ENCODE measurements at regions not wholly inside any gene's neighbourhood (a gene's known extent, or its start where the extent isn't known, plus 50 kb on each side); places are given as distances from the start of the nearest gene placed in this dataset.

DNA sequence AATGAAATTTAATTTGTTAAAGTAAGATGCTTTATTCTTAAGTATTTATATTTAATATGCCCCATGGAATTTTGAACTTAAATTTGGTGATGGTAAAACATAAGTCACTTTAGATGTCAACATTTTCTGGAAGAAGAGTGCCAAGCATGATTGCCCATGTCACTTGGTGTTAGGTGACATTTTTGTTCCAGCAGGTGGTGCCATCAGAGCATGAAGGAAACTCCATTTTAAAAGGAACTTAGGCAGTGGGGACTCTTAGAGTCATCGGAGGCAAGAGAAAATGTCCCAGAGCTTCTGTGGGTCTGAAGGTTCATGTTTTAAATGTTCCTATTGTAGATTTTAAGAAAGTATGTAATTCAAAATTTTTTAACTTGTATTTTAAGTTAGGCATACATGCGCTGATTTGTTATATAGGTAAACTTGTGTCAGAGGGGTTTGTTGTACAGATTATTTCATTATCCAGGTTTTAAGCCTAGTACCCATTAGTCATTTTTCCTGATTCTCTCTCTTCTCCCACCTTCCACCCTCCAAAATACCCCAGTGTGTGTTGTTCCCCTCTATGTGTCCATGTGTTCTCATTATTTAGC, 789.3 kb downstream of the SEMA5A start:
- peak; percentile 64 for DNase-seq (ENCODE audit: low read depth)
- no peak overlapping the region for H3K4me3 ChIP-seq (ENCODE audit: low read length)

GRCh38 chr5:8765886-8766285, 780.0 kb downstream of the SEMA5A start:
- no peak for DNase-seq (ENCODE audit: low read depth)
- H3K36me3 ChIP-seq (ENCODE audit: control insufficient read depth, insufficient read depth, low read length, severe bottlenecking): no peaks in the 10 kb centered on the region
- H3K27me3 ChIP-seq (replicated peaks; ENCODE audit: control insufficient read depth, insufficient read depth, low read length): no peaks in the 10 kb centered on the region
- H3K4me1 ChIP-seq (ENCODE audit: control insufficient read depth, insufficient read depth, low read length): no peaks in the 10 kb centered on the region
- no peaks in the 10 kb centered on the region for H3K9me3 ChIP-seq (ENCODE audit: control insufficient read depth, low read length)
- H3K9ac ChIP-seq (ENCODE audit: low read length): no peak overlapping the region
- no peak overlapping the region for H3K4me3 ChIP-seq (ENCODE audit: low read length)

More for the DNA sequence above, 789.3 kb downstream of the SEMA5A start:
- no peaks in the 10 kb centered on the region for H3K36me3 ChIP-seq (ENCODE audit: control insufficient read depth, insufficient read depth, low read length, severe bottlenecking)
- no peaks in the 10 kb centered on the region for H3K4me1 ChIP-seq (ENCODE audit: control insufficient read depth, insufficient read depth, low read length)
- peaks cover 3% of the 10 kb centered on the region for H3K9me3 ChIP-seq (ENCODE audit: control insufficient read depth, low read length)
- no peaks in the 10 kb centered on the region for H3K27me3 ChIP-seq (replicated peaks; ENCODE audit: control insufficient read depth, insufficient read depth, low read length)
- no peak overlapping the region for H3K9ac ChIP-seq (ENCODE audit: low read length)

DNA sequence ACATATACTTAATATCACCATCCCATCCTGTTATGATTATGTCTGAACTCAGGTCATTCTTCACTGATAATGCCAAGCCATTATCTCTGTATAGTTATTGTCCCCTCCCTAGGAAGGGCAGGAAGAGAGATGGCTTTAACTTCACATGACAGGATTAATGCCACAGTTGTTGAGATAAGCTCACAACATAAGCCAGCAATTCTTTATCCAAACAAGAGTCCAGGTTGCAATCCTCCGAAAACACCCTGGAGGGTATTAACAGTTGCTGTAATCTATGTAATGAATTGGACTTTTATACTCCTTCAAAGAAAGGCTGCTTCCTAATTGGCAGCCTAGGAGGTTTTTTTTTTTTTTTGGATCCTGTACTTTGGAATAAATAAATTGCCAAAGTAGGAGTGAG, 779.4 kb downstream of the SEMA5A start:
- no peak for DNase-seq (ENCODE audit: low read depth)
- no peaks in the 10 kb centered on the region for H3K27me3 ChIP-seq (replicated peaks; ENCODE audit: control insufficient read depth, insufficient read depth, low read length)

GRCh38 chr5:8767111-8767510, 778.8 kb downstream of the SEMA5A start:
- no peak for DNase-seq (ENCODE audit: low read depth)
- no peaks in the 10 kb centered on the region for H3K36me3 ChIP-seq (ENCODE audit: control insufficient read depth, insufficient read depth, low read length, severe bottlenecking)
- no peaks in the 10 kb centered on the region for H3K9me3 ChIP-seq (ENCODE audit: control insufficient read depth, low read length)
- H3K4me1 ChIP-seq (ENCODE audit: control insufficient read depth, insufficient read depth, low read length): no peaks in the 10 kb centered on the region
- H3K9ac ChIP-seq (ENCODE audit: low read length): no peak overlapping the region
- no peak overlapping the region for H3K4me3 ChIP-seq (ENCODE audit: low read length)
- H3K27me3 ChIP-seq (replicated peaks; ENCODE audit: control insufficient read depth, insufficient read depth, low read length): peaks cover 2% of the 10 kb centered on the region

More for the DNA sequence above, 779.4 kb downstream of the SEMA5A start:
- no peaks in the 10 kb centered on the region for H3K36me3 ChIP-seq (ENCODE audit: control insufficient read depth, insufficient read depth, low read length, severe bottlenecking)
- no peaks in the 10 kb centered on the region for H3K9me3 ChIP-seq (ENCODE audit: control insufficient read depth, low read length)
- H3K4me3 ChIP-seq (ENCODE audit: low read length): no peak overlapping the region
- H3K9ac ChIP-seq (ENCODE audit: low read length): no peak overlapping the region
- H3K4me1 ChIP-seq (ENCODE audit: control insufficient read depth, insufficient read depth, low read length): no peaks in the 10 kb centered on the region

DNA sequence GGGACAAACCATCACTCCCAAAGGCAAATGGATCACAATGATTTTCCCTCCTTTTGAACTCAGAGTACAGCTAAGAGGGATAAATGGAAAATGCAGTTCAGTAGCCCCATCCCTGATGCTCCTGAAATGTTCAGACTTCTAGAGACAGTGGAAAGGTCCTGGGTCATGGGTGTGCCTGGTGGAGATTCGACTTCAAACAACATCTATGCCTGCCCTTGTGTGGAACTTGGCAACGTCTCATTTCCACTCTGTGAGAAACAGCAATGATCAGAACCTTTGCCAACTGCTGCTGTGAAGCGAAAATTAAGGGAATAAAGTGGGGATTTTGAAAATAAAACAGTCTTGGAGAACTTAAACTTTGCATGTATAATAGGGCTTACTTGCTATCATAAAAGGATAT, 778.1 kb downstream of the SEMA5A start:
- Histone ChIP-seq H3K36me3 (ENCODE audit: control insufficient read depth, insufficient read depth, low read length, severe bottlenecking) (no peaks in the 10 kb centered on the region), H3K9me3 (ENCODE audit: control insufficient read depth, low read length) (no peaks in the 10 kb centered on the region), H3K4me3 (ENCODE audit: low read length) (no peak overlapping the region), H3K27me3 (replicated peaks; ENCODE audit: control insufficient read depth, insufficient read depth, low read length) (peaks cover 4% of the 10 kb centered on the region), H3K4me1 (ENCODE audit: control insufficient read depth, insufficient read depth, low read length) (no peaks in the 10 kb centered on the region), H3K9ac (ENCODE audit: low read length) (no peak overlapping the region)
- DNase-seq (ENCODE audit: low read depth): no peak

- Histone ChIP-seq H3K9me3 (ENCODE audit: control insufficient read depth, low read length) (no peaks in the 10 kb centered on the region), H3K4me1 (ENCODE audit: control insufficient read depth, insufficient read depth, low read length) (no peaks in the 10 kb centered on the region), H3K4me3 (ENCODE audit: low read length) (no peak overlapping the region), H3K27me3 (replicated peaks; ENCODE audit: control insufficient read depth, insufficient read depth, low read length) (peaks cover 4% of the 10 kb centered on the region), H3K36me3 (ENCODE audit: control insufficient read depth, insufficient read depth, low read length, severe bottlenecking) (no peaks in the 10 kb centered on the region), H3K9ac (ENCODE audit: low read length) (no peak overlapping the region)
- DNase-seq (ENCODE audit: low read depth): no peak
Observed at GRCh38 chr5:8769631-8770030, 776.2 kb downstream of the SEMA5A start.

GRCh38 chr5:8770431-8770830, 775.4 kb downstream of the SEMA5A start:
- no peak overlapping the region for H3K4me3 ChIP-seq (ENCODE audit: low read length)
- H3K36me3 ChIP-seq (ENCODE audit: control insufficient read depth, insufficient read depth, low read length, severe bottlenecking): no peaks in the 10 kb centered on the region
- H3K4me1 ChIP-seq (ENCODE audit: control insufficient read depth, insufficient read depth, low read length): no peaks in the 10 kb centered on the region
- no peaks in the 10 kb centered on the region for H3K9me3 ChIP-seq (ENCODE audit: control insufficient read depth, low read length)
- no peak overlapping the region for H3K9ac ChIP-seq (ENCODE audit: low read length)
- H3K27me3 ChIP-seq (replicated peaks; ENCODE audit: control insufficient read depth, insufficient read depth, low read length): peaks cover 4% of the 10 kb centered on the region
- DNase-seq (ENCODE audit: low read depth): peak; percentile 18

DNA sequence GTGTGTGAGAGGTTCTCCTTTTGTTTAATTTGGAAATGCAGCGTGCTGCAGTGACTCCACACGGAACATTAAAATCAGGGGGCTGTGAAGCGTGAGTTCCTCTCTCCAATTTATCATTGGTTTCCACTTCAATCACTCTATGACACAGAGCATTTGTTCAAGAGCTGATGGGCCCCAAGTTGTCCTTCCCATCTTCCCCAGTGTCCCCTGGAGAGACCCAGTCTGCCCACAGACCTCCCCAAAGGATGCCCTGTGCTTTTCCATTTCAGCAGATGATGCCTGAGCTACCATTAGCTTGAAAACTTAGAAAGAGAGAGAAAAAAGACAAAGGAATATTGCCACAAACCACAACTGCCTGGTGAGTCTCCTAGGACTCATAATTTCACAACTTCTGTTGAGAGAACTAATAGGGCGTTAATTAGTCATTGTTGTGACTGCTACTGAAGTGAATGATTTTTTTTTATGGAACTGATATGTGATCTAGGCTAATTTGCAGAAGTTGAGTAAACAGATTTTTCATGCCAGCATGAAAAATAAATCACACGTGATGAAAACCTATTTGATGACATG, 772.7 kb downstream of the SEMA5A start:
- no peak overlapping the region for H3K4me3 ChIP-seq (ENCODE audit: low read length)
- no peaks in the 10 kb centered on the region for H3K36me3 ChIP-seq (ENCODE audit: control insufficient read depth, insufficient read depth, low read length, severe bottlenecking)
- H3K9ac ChIP-seq (ENCODE audit: low read length): no peak overlapping the region
- H3K9me3 ChIP-seq (ENCODE audit: control insufficient read depth, low read length): no peaks in the 10 kb centered on the region
- H3K27me3 ChIP-seq (replicated peaks; ENCODE audit: control insufficient read depth, insufficient read depth, low read length): peaks cover 4% of the 10 kb centered on the region
- no peaks in the 10 kb centered on the region for H3K4me1 ChIP-seq (ENCODE audit: control insufficient read depth, insufficient read depth, low read length)
- DNase-seq (ENCODE audit: low read depth): no peak

DNA sequence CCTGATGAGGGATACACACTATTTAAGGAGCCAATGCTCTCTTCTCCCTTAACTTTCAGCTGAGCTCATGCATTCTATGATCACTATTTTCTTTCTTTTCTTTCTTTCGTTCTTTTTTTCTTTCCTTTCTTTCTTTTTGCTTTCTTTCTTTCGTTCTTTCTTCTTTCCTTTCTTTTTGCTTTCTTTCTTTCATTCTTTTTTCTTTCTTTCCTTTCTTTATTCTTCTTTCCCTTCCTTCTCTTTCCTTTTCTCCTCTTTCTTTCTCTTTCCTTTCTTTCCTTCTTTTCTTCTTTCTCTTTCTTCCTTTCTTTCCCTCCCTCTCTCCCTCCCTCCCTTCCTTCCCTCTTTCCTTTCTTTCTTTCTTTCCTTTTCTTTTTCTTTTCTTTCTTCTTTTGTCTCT, 761.2 kb downstream of the SEMA5A start:
- Histone ChIP-seq H3K36me3 (ENCODE audit: control insufficient read depth, insufficient read depth, low read length, severe bottlenecking) (no peaks in the 10 kb centered on the region), H3K9ac (ENCODE audit: low read length) (no peak overlapping the region), H3K4me3 (ENCODE audit: low read length) (no peak overlapping the region), H3K9me3 (ENCODE audit: control insufficient read depth, low read length) (no peaks in the 10 kb centered on the region), H3K27me3 (replicated peaks; ENCODE audit: control insufficient read depth, insufficient read depth, low read length) (no peaks in the 10 kb centered on the region), H3K4me1 (ENCODE audit: control insufficient read depth, insufficient read depth, low read length) (no peaks in the 10 kb centered on the region)
- no peak for DNase-seq (ENCODE audit: low read depth)

- H3K36me3 ChIP-seq (ENCODE audit: control insufficient read depth, insufficient read depth, low read length, severe bottlenecking): no peaks in the 10 kb centered on the region
- no peaks in the 10 kb centered on the region for H3K9me3 ChIP-seq (ENCODE audit: control insufficient read depth, low read length)
- peak; percentile 8 for DNase-seq (ENCODE audit: low read depth)
- no peak overlapping the region for H3K4me3 ChIP-seq (ENCODE audit: low read length)
- H3K27me3 ChIP-seq (replicated peaks; ENCODE audit: control insufficient read depth, insufficient read depth, low read length): no peaks in the 10 kb centered on the region
- H3K4me1 ChIP-seq (ENCODE audit: control insufficient read depth, insufficient read depth, low read length): no peaks in the 10 kb centered on the region
- no peak overlapping the region for H3K9ac ChIP-seq (ENCODE audit: low read length)
Observed at GRCh38 chr5:8788246-8788645, 757.6 kb downstream of the SEMA5A start.

GRCh38 chr5:8805653-8806052, 740.2 kb downstream of the SEMA5A start:
- Histone ChIP-seq H3K27me3 (replicated peaks; ENCODE audit: control insufficient read depth, insufficient read depth, low read length) (no peaks in the 10 kb centered on the region), H3K9ac (ENCODE audit: low read length) (no peak overlapping the region), H3K4me3 (ENCODE audit: low read length) (no peak overlapping the region), H3K9me3 (ENCODE audit: control insufficient read depth, low read length) (peaks cover 42% of the 10 kb centered on the region), H3K36me3 (ENCODE audit: control insufficient read depth, insufficient read depth, low read length, severe bottlenecking) (no peaks in the 10 kb centered on the region), H3K4me1 (ENCODE audit: control insufficient read depth, insufficient read depth, low read length) (no peaks in the 10 kb centered on the region)
- DNase-seq (ENCODE audit: low read depth): no peak

GRCh38 chr5:8807636-8808035, 738.2 kb downstream of the SEMA5A start:
- Histone ChIP-seq H3K4me1 (ENCODE audit: control insufficient read depth, insufficient read depth, low read length) (no peaks in the 10 kb centered on the region), H3K9me3 (ENCODE audit: control insufficient read depth, low read length) (peaks cover 30% of the 10 kb centered on the region), H3K9ac (ENCODE audit: low read length) (no peak overlapping the region), H3K27me3 (replicated peaks; ENCODE audit: control insufficient read depth, insufficient read depth, low read length) (no peaks in the 10 kb centered on the region), H3K4me3 (ENCODE audit: low read length) (no peak overlapping the region), H3K36me3 (ENCODE audit: control insufficient read depth, insufficient read depth, low read length, severe bottlenecking) (no peaks in the 10 kb centered on the region)
- DNase-seq (ENCODE audit: low read depth): no peak
